ENCODE measurements at regions not wholly inside any gene's neighbourhood (a gene's known extent, or its start where the extent isn't known, plus 50 kb on each side); places are given as distances from the start of the nearest gene placed in this dataset.

GRCh38 chr13:26962671-26963070 is 202.1 kb upstream of the GPR12 start:
- no peak for TF ChIP-seq CTCF (IDR thresholded peaks at IDR 0.05)
- TF ChIP-seq POLR2A (IDR thresholded peaks at IDR 0.05): no peak
- TF ChIP-seq EP300 (IDR thresholded peaks at IDR 0.05): no peak
